ENCODE measurements at regions not wholly inside any gene's neighbourhood (a gene's known extent, or its start where the extent isn't known, plus 50 kb on each side); places are given as distances from the start of the nearest gene placed in this dataset.

DNA sequence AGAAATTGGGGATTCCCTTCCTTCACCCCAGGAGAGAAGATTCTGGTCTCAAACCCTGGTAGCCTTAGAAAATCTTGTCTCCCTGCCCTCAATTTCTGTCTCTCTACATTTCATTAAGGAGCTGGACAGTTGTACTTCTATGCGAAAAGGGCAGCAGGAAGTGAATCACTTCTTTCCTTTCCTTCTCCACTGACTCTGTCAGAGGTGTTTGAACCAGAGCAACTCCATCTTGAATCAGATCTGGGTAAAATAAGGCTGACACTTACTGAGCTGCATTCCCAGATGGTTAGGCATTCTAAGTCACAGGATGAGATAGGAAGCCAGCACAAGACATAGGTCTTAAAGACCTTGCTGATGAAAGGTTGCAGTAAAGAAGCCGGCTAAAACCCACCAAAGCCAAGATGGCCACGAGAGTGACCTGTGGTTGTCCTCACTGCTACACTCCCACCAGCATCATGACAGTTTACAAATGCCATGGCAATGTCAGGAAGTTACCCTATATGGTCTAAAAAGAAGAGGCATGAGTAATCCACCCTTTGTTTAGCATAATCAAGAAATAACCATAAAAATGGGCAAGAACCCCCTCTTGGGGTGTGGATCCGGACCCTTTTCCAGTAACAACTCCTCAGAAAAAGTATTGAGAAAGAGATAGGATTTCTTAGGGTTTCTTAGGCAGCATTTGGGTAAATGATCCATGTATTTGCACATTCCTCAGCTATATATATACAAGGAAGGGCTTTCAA lies 95.8 kb upstream of the PLCB4 start:
- Histone ChIP-seq H3K27me3 (no peaks in the 10 kb centered on the region), H3K27ac (no peak overlapping the region), H3K4me1 (no peaks in the 10 kb centered on the region), H3K36me3 (no peaks in the 10 kb centered on the region), H3K9me3 (no peaks in the 10 kb centered on the region), H3K4me3 (no peak overlapping the region)
- intact Hi-C loops (cut with DNase I; ENCODE audit: low total_unique reads): no loop called here
- TF ChIP-seq CTCF (IDR thresholded peaks at IDR 0.05): no peak
- TF ChIP-seq POLR2A (IDR thresholded peaks at IDR 0.05): no peak
- no peak for DNase-seq

DNA sequence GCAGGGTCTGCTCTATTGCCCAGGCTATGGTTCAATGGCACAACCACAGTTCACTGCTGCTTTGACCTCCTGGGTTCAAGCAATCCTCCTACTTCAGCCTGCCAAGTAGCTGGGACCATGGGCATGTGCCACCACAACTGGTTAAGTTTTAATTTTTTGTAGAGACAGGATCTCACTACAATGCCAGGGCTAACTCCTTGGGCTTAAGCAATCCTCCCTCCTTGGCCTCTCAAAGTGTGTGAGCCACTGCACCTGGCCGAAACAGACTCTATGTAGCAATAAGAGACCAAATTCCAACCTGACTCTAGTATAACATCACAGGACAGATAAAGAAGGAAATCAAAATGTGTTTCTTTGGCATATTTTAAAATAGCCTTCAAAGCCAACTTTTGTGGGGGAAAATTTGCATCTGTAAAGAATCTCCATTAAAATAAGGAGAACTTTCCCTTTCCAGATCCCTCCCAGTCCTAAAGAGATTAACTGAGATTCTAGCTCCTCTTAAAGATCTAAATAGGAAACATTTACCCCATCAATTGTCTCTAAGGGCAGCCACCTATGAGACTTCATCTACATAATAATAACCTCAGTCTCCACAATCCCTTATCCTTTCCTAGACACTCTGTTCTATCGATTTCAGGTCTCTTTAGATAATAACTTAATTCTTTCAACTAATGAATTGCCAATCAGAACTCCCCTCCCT lies 94.7 kb upstream of the PLCB4 start:
- intact Hi-C loops (cut with DNase I; ENCODE audit: low total_unique reads): no loop called here
- no peak for TF ChIP-seq POLR2A (IDR thresholded peaks at IDR 0.05)
- no peak for TF ChIP-seq CTCF (IDR thresholded peaks at IDR 0.05)

GRCh38 chr20:8981482-8981881 lies 87.4 kb upstream of the PLCB4 start:
- Histone ChIP-seq H3K27ac (no peak overlapping the region), H3K4me1 (no peaks in the 10 kb centered on the region), H3K4me3 (no peak overlapping the region), H3K36me3 (no peaks in the 10 kb centered on the region), H3K27me3 (no peaks in the 10 kb centered on the region), H3K9me3 (no peaks in the 10 kb centered on the region)
- intact Hi-C loops (cut with DNase I; ENCODE audit: low total_unique reads): no loop called here
- no peak for TF ChIP-seq CTCF (IDR thresholded peaks at IDR 0.05)
- TF ChIP-seq POLR2A (IDR thresholded peaks at IDR 0.05): no peak
- DNase-seq: no peak

More for the DNA sequence above, 94.7 kb upstream of the PLCB4 start:
- no peaks in the 10 kb centered on the region for H3K4me1 ChIP-seq
- H3K27me3 ChIP-seq: no peaks in the 10 kb centered on the region
- no peak overlapping the region for H3K4me3 ChIP-seq
- no peaks in the 10 kb centered on the region for H3K36me3 ChIP-seq
- DNase-seq: no peak
- no peak overlapping the region for H3K27ac ChIP-seq
- H3K9me3 ChIP-seq: no peaks in the 10 kb centered on the region

- Histone ChIP-seq H3K27me3 (no peaks in the 10 kb centered on the region), H3K9me3 (no peaks in the 10 kb centered on the region), H3K36me3 (no peaks in the 10 kb centered on the region), H3K27ac (no peak overlapping the region), H3K4me3 (no peak overlapping the region), H3K4me1 (no peaks in the 10 kb centered on the region)
- DNase-seq: no peak
- intact Hi-C loops (cut with DNase I; ENCODE audit: low total_unique reads): no loop called here
- no peak for TF ChIP-seq CTCF (IDR thresholded peaks at IDR 0.05)
- no peak for TF ChIP-seq POLR2A (IDR thresholded peaks at IDR 0.05)
These were observed 85.2 kb upstream of the PLCB4 start for GRCh38 chr20:8983478-8984345.

Measured in uterus (tissue), 3 donors.